Mucosa of descending colon (tissue), 3 donors: ENCODE measurements at regions not wholly inside any gene's neighbourhood (a gene's known extent, or its start where the extent isn't known, plus 50 kb on each side); places are given as distances from the start of the nearest gene placed in this dataset.
A peak's percentile ranks its signal among the peaks of the same experiment; 100 is the strongest.

Source experiments
- ATAC-seq: fragments of 200-7000 bp; cut with Tn5 transposase; one replicate; pipeline ENCODE4 v1.9.1; 2020; ENCODE audit warnings: mild to moderate bottlenecking, moderate library complexity
- DNase-seq, 3 donors: peaks; one replicate each; pipeline ENCODE4 v3.0.0-alpha.2; 2020
- H3K36me3 ChIP-seq: fragments of 200-600 bp; one replicate; pipeline ENCODE4 v1.8.0; 2021; ENCODE audit warnings: low read depth, mild to moderate bottlenecking
- H3K4me1 ChIP-seq: fragments of 200-600 bp; one replicate; pipeline ENCODE4 v1.8.0; 2021; ENCODE audit warnings: low read depth, mild to moderate bottlenecking
- H3K4me3 ChIP-seq: fragments of 200-600 bp; one replicate; pipeline ENCODE4 v1.8.0; 2021; ENCODE audit warnings: mild to moderate bottlenecking
- H3K9me3 ChIP-seq: fragments of 200-600 bp; one replicate; pipeline ENCODE4 v1.8.0; 2021; ENCODE audit warnings: mild to moderate bottlenecking
- intact Hi-C, 2 donors: fragments of 100-400 bp; cut with DNase I in 1 of 2; cut with micrococcal nuclease in 1 of 2; formaldehyde crosslinking; loops; one replicate each; pipeline versions ENCODE4 v1.11.0 to v1.11.1; 2022; cut with DNase I, micrococcal nuclease
- TF ChIP-seq, protein P1 (sequence below): fragments of 200-600 bp; IDR thresholded peaks from one replicate; pipeline ENCODE4 v1.8.0; 2022; ENCODE audit warnings: antibody characterized with exemption, mild to moderate bottlenecking
- donor health status: DM: no; HTN: no; CAD: no; lungs with moderate emphysema.
- donor health status: DM: no; HTN: no; CAD: no.
- donor health status: DM: no; HTN: yes; CAD: no.

DNA sequence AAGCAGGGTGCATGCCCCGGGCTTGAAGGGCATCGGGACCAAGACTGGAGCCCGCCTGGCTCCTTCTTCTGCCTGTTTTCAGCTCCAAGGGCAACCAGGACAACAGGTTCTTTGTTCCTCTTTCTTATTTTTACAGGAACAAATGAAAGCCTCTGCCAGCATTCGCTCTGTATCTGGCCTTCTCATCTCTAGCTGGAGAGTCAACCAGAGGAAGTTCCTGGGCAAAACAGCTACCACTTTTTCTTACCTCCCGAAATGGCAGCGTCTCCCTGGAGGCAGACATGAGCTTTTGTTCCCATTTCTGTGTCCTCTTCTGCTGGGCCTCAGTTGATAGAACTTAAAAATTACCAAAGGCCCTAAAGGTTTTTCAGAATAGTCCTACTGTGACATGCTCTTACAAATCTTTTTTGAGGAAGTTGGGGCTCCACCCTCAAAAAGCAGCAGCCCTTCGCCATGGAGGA, 74.1 kb upstream of the NAA20 start:
- TF ChIP-seq, protein P1, sequence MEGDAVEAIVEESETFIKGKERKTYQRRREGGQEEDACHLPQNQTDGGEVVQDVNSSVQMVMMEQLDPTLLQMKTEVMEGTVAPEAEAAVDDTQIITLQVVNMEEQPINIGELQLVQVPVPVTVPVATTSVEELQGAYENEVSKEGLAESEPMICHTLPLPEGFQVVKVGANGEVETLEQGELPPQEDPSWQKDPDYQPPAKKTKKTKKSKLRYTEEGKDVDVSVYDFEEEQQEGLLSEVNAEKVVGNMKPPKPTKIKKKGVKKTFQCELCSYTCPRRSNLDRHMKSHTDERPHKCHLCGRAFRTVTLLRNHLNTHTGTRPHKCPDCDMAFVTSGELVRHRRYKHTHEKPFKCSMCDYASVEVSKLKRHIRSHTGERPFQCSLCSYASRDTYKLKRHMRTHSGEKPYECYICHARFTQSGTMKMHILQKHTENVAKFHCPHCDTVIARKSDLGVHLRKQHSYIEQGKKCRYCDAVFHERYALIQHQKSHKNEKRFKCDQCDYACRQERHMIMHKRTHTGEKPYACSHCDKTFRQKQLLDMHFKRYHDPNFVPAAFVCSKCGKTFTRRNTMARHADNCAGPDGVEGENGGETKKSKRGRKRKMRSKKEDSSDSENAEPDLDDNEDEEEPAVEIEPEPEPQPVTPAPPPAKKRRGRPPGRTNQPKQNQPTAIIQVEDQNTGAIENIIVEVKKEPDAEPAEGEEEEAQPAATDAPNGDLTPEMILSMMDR: no peak
- ATAC-seq (peak; percentile 45), DNase-seq (no peak)
- peaks cover 16% of the 10 kb centered on the region for H3K4me1 ChIP-seq
- H3K36me3 ChIP-seq: no peaks in the 10 kb centered on the region
- H3K9me3 ChIP-seq: no peaks in the 10 kb centered on the region
- intact Hi-C loops: no loop called here
- no peak overlapping the region for H3K4me3 ChIP-seq

DNA sequence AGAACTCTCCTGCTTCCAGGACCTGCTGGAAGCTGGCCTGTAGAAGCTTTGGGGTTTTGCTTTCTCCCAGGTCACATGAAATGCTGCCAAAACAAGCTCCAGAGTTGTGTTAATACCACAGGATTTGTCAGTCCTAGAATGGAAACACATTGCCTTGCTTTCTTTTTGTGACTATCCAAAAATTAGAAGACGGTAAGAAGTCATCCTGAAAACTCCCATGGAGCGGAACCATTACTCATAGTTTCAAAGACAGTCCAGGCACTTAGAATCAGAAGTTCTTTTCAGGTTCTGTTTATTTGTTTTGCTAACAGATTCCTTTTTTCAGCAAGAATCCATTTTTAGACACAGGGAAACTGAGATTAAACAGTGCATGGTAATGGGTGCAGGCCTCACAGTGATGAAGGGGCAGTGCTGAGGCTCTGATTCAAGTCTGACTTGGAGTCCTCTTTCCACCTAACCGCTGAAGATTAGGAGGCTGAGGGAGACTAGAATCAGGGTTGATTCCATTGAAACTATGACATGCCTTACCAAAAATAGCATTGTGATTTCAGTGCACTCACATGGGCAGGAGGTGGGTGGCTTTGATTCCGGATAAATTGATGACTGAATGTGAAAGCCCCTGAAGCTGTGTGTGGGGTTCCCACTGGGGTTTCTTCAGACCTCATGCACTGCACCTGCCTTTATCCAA, 72.2 kb upstream of the NAA20 start:
- Histone ChIP-seq H3K4me1 (peaks cover 16% of the 10 kb centered on the region), H3K9me3 (no peaks in the 10 kb centered on the region), H3K36me3 (no peaks in the 10 kb centered on the region), H3K4me3 (no peak overlapping the region)
- ATAC-seq: peak; percentile 5
- TF ChIP-seq, protein P1: no peak
- no peak for DNase-seq
- intact Hi-C loops: no loop called here

DNA sequence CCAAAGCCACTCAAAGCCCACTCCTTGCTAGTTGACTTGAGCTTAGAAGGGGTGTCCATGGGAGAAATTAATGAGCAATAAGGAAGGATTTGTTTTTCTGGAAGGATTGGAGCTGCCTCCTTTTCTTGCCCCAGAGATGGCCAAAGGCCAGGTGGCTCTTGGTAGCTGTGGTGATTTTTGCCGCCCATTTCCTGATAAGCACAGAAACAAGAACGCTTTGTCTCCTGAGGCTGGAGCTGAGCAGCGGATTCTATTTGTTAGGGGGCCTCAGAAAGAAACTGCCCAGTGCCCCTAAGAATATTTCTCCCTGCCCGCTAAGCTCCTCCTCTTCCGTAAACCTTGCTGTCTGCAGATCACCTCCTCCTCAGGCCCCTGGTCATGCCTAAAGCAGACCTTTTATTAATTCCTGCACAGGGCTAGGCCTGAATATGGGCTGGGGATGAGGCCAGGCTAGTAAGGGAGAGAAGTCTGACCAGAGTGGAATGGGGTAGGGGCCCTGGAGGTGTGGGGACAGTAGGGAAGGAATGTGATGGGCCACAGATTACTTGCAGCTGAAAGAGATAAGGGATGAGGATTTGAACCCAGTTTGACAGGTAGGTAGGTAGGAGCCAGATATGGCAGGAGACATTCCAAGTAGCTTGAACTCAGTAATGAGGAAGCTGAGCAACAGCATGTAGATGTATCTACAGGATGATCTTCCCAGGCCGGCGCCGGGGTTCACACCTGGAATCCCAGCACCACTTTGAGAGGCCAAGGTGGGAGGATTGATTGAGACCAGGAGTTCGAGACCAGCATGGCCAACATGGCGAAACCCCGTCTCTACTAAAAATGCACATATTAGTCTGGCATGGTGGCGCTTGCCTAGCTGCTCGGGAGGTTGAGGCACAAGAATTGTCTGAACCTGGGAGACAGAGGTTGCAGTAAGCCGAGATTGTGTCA, 71.2 kb upstream of the NAA20 start:
- Histone ChIP-seq H3K36me3 (no peaks in the 10 kb centered on the region), H3K4me1 (peaks cover 16% of the 10 kb centered on the region), H3K9me3 (no peaks in the 10 kb centered on the region), H3K4me3 (no peak overlapping the region)
- ATAC-seq (peak; percentile 81), DNase-seq (peak in 2 of 3 donors; percentile 71 to 72)
- intact Hi-C loops: no loop called here
- TF ChIP-seq, protein P1: no peak

DNA sequence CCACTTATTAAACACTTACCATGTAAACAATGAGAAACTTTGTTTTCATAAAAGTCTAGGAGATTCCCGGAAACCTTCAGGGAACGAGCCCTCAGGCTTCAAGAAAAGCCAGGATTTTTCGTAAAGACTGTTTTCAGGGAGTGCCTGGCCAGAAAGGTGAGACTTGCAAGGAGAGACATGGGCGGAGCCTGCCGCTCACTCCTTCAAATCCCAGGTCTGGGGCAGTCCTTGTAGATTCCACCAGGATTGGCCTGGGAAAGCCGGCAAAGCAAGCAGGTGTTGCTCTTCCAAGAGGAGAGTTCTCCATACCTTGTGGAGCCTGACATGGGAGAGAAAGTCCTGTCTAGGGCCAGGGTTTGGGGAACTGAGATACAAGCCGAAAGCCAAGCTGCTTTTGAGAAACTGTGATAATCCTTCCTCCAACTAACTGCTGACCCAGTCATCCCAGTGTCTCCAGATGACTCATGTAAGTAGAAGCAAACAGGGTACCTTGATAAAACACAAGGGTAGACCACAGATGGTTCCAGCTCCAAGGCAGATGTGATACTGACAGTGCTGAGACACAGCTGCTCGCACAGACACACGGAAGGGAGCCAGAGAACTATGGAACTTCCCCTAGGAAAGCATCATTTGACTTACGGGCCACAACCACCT, 69.4 kb upstream of the NAA20 start:
- DNase-seq (no peak), ATAC-seq (peak; percentile 26)
- TF ChIP-seq, protein P1: no peak
- H3K4me3 ChIP-seq: no peak overlapping the region
- H3K36me3 ChIP-seq: no peaks in the 10 kb centered on the region
- no peaks in the 10 kb centered on the region for H3K9me3 ChIP-seq
- intact Hi-C loops: no loop called here
- H3K4me1 ChIP-seq: peaks cover 16% of the 10 kb centered on the region

- Histone ChIP-seq H3K36me3 (no peaks in the 10 kb centered on the region), H3K4me3 (no peak overlapping the region), H3K4me1 (peaks cover 16% of the 10 kb centered on the region), H3K9me3 (no peaks in the 10 kb centered on the region)
- TF ChIP-seq, protein P1: no peak
- DNase-seq (no peak), ATAC-seq (no peak)
- intact Hi-C loops: no loop called here
These were observed 67.8 kb upstream of the NAA20 start for GRCh38 chr20:19949195-19949867.
